Stomach (tissue), 8 donors: ENCODE measurements at regions not wholly inside any gene's neighbourhood (a gene's known extent, or its start where the extent isn't known, plus 50 kb on each side); places are given as distances from the start of the nearest gene placed in this dataset.

Experiments used
- DNase-seq, 2 donors: peaks; one replicate each; pipeline versions ENCODE4 v3.0.0 to v3.0.0-alpha.2; 2013 to 2019
- H3K27ac ChIP-seq, 5 donors: fragments of 200-600 bp in 4 of 5; sonication (generic) in 4 of 5; one replicate each; pipeline ENCODE4 v1.5.1; 2013 to 2019; ENCODE audit warnings: mild to moderate bottlenecking in 1 of 5, moderate library complexity in 1 of 5
- H3K27me3 ChIP-seq, 3 donors: fragments of 200-600 bp; sonication (generic); one replicate each; pipeline ENCODE4 v1.5.1; 2017 to 2019; ENCODE audit warnings: mixed run types in 1 of 3
- H3K36me3 ChIP-seq, 4 donors: fragments of 200-600 bp; sonication (generic); 1 replicate in 3 of 4; 2 replicates in 1 of 4; pipeline ENCODE4 v1.5.1; 2016 to 2019
- H3K4me1 ChIP-seq, 4 donors: fragments of 200-600 bp; sonication (generic); one replicate each; pipeline ENCODE4 v1.5.1; 2016 to 2019
- H3K4me3 ChIP-seq, 4 donors: fragments of 200-600 bp; sonication (generic) in 3 of 4; one replicate each; pipeline ENCODE4 v1.5.1; 2016 to 2019; ENCODE audit warnings: mild to moderate bottlenecking in 1 of 4
- H3K9me3 ChIP-seq, 4 donors: fragments of 200-600 bp; sonication (generic); one replicate each; pipeline ENCODE4 v1.5.1; 2016 to 2019
- CTCF ChIP-seq, 7 experiments: fragments of 450-650 bp in 4 of 7; fragments of 200-600 bp in 3 of 7; sonication (generic) in 3 of 7; IDR thresholded peaks; one replicate each; pipeline ENCODE4 v1.5.1; 2016 to 2019; ENCODE audit warnings: antibody characterized with exemption in 7 of 7, control low read depth in 2 of 7, mild to moderate bottlenecking in 1 of 7
- EP300 ChIP-seq: sonication (generic); formaldehyde crosslinking; IDR thresholded peaks from one replicate; pipeline ENCODE4 v1.6.1; 2017; ENCODE audit warnings: antibody characterized with exemption
- POLR2A ChIP-seq, 4 donors: fragments of 450-650 bp; IDR thresholded peaks; one replicate each; pipeline ENCODE4 v1.6.1; 2016; ENCODE audit warnings: antibody characterized with exemption in 4 of 4, control low read depth in 2 of 4, mild to moderate bottlenecking in 1 of 4, moderate library complexity in 1 of 4
- POLR2AphosphoS5 ChIP-seq, 3 donors: sonication (generic); formaldehyde crosslinking; IDR thresholded peaks; one replicate each; pipeline ENCODE4 v1.6.1; 2016; ENCODE audit warnings: antibody characterized with exemption in 3 of 3
- WGBS, 5 donors: extraction: QIAGEN DNeasy Blood & Tissue Kit in 3 of 5; methylation state at CpG; one replicate each; pipeline versions ENCODE4 v1.1.5 to v1.1.7; 2013 to 2018; 5-methylcytosine and 5-hydroxymethylcytosine counted together
- intact Hi-C: fragments of 100-400 bp; cut with DNase I; formaldehyde crosslinking; loops from one replicate; pipeline ENCODE4 v1.15.1; 2023; ENCODE audit warnings: low total_unique reads
- donor health status: healthy with polysubstance abuse.
- donor health status: Bipolar disorder and iron deficiency.
- donor health status: healthy.

- 52 to 59% (median 55%) methylated on average over 3 of the region's 3 CpGs for WGBS, 5 donors
- no peaks in the 10 kb centered on the region for H3K27me3 ChIP-seq
- H3K4me1 ChIP-seq = peaks cover 0 to 15% (median 4%) of the 10 kb centered on the region in 4 donors
- DNase-seq = peak in 1 of 2 donors; percentile 87
- no peak overlapping the region for H3K4me3 ChIP-seq
- TF ChIP-seq EP300 (no peak), POLR2AphosphoS5 (IDR thresholded peaks at IDR 0.05) (no peak), POLR2A (IDR thresholded peaks at IDR 0.05) (no peak), CTCF (IDR thresholded peaks at IDR 0.05) (peak in 5 of 7 experiments; percentile 39 to 64 (median 61))
- no peaks in the 10 kb centered on the region for H3K9me3 ChIP-seq
- H3K36me3 ChIP-seq = no peaks in the 10 kb centered on the region
- intact Hi-C loops = loop anchor here (10.0 kb wide), 2 partner anchors 530 to 1460 kb away; no protein-coding TSS in a partner anchor
- H3K27ac ChIP-seq = no peak overlapping the region
Measured at GRCh38 chr13:73754727-73755292, 379.4 kb downstream of the KLF12 start.

DNA sequence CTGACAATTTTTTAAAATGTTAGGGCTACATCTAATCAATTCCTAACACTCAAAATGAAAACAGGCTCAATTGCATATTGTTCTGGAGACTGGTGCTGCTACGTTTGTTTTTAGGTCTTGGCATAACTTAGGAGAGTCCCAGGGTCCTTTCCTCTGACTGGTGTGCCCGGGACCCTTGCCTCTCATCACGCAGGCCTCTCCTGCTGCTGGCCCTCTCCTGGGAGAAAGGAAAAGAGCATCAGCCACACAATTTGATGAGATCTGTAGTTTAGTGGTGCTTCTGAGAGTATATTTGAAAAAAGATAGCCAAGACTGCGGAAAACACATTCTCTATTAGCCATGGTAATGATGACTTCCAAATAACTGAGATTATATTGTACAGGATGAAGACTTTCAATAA, 380.0 kb downstream of the KLF12 start:
- H3K9me3 ChIP-seq = no peaks in the 10 kb centered on the region
- TF ChIP-seq POLR2AphosphoS5 (IDR thresholded peaks at IDR 0.05) = no peak
- TF ChIP-seq EP300 = no peak
- no peak for TF ChIP-seq CTCF (IDR thresholded peaks at IDR 0.05)
- no peak for TF ChIP-seq POLR2A (IDR thresholded peaks at IDR 0.05)
- H3K4me3 ChIP-seq = no peak overlapping the region
- no peak overlapping the region for H3K27ac ChIP-seq
- WGBS, 5 donors = 48 to 53% (median 51%) methylated on average over 4 of the region's 4 CpGs
- H3K4me1 ChIP-seq = peaks cover 0 to 15% (median 4%) of the 10 kb centered on the region in 4 donors
- intact Hi-C loops = loop anchor here (10.0 kb wide), 2 partner anchors 531 to 1461 kb away; no protein-coding TSS in a partner anchor
- no peaks in the 10 kb centered on the region for H3K27me3 ChIP-seq
- no peak for DNase-seq
- H3K36me3 ChIP-seq = no peaks in the 10 kb centered on the region

DNA sequence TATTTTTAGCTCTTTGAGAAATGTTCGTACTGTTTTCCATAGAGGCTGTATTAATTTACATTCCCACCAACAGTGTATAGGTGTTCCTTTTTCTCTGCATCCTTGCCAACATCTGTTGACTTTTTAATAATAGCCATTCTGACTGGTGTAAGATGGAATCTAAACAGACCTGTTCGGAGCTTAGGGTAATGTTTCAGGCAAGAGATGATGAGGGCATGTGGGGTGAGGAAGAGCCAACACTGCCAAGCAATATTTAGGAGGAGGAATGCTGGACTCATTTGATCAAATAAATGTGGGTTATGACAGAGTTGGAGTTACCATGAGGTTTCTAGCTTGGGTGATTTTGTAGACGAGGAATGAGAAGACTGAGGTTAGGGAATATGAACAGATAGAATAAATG, 382.9 kb downstream of the KLF12 start:
- peaks cover 0 to 14% (median 2%) of the 10 kb centered on the region in 4 donors for H3K36me3 ChIP-seq
- H3K4me1 ChIP-seq = peaks cover 0 to 7% (median 2%) of the 10 kb centered on the region in 4 donors
- H3K9me3 ChIP-seq = peaks cover 0 to 8% (median 3%) of the 10 kb centered on the region in 4 donors
- no peaks in the 10 kb centered on the region for H3K27me3 ChIP-seq
- no peak overlapping the region for H3K27ac ChIP-seq
- no peak for TF ChIP-seq POLR2A (IDR thresholded peaks at IDR 0.05)
- no peak for TF ChIP-seq EP300
- no peak for TF ChIP-seq CTCF (IDR thresholded peaks at IDR 0.05)
- TF ChIP-seq POLR2AphosphoS5 (IDR thresholded peaks at IDR 0.05) = no peak
- DNase-seq = no peak
- 63 to 77% (median 66%) methylated on average over 3 of the region's 3 CpGs for WGBS, 5 donors
- no peak overlapping the region for H3K4me3 ChIP-seq
- intact Hi-C loops = loop anchor here (10.0 kb wide), 2 partner anchors 534 to 1464 kb away; no protein-coding TSS in a partner anchor

- TF ChIP-seq EP300 (no peak), POLR2A (IDR thresholded peaks at IDR 0.05) (no peak), POLR2AphosphoS5 (IDR thresholded peaks at IDR 0.05) (no peak), CTCF (IDR thresholded peaks at IDR 0.05) (no peak)
- DNase-seq = no peak
- H3K4me3 ChIP-seq = no peak overlapping the region
- peaks cover 0 to 14% (median 2%) of the 10 kb centered on the region in 4 donors for H3K36me3 ChIP-seq
- H3K27me3 ChIP-seq = no peaks in the 10 kb centered on the region
- 87 to 100% (median 97%) methylated on average over 1 of the region's 1 CpG for whole genome bisulfite sequencing, 5 donors
- intact Hi-C loops = no loop called here
- peaks cover 0 to 8% (median 3%) of the 10 kb centered on the region in 4 donors for H3K9me3 ChIP-seq
- no peak overlapping the region for H3K27ac ChIP-seq
- no peaks in the 10 kb centered on the region for H3K4me1 ChIP-seq
Measured at GRCh38 chr13:73748404-73748803, 385.8 kb downstream of the KLF12 start.
